Chondrocyte (in vitro differentiated cells): ENCODE measurements at regions not wholly inside any gene's neighbourhood (a gene's known extent, or its start where the extent isn't known, plus 50 kb on each side); places are given as distances from the start of the nearest gene placed in this dataset.

Experiments
- DNase-seq: peaks from one replicate; pipeline ENCODE4 v3.0.0; 2021; ENCODE audit warnings: mixed read lengths, low spot score
- H3K27ac Mint-ChIP-seq: one replicate; pipeline ENCODE4 v1.8.0; 2021; ENCODE audit warnings: mild to moderate bottlenecking, moderate library complexity, mixed read lengths; ENCODE audit not compliant: unreplicated experiment
- H3K27me3 Mint-ChIP-seq: 2 replicates; pipeline ENCODE4 v1.8.0; 2021; ENCODE audit warnings: low read depth, mixed read lengths
- H3K36me3 Mint-ChIP-seq: 2 replicates; pipeline ENCODE4 v1.8.0; 2021; ENCODE audit warnings: low read depth, mixed read lengths
- H3K4me1 Mint-ChIP-seq: 2 replicates; pipeline ENCODE4 v1.8.0; 2021; ENCODE audit warnings: low read depth, mild to moderate bottlenecking, mixed read lengths
- H3K4me3 Mint-ChIP-seq: one replicate; pipeline ENCODE4 v1.8.0; 2021; ENCODE audit warnings: mild to moderate bottlenecking, moderate library complexity, mixed read lengths; ENCODE audit not compliant: unreplicated experiment
- H3K9me3 Mint-ChIP-seq: 2 replicates; pipeline ENCODE4 v1.8.0; 2021; ENCODE audit warnings: low read depth, mixed read lengths
- TF ChIP-seq, protein P1 (sequence below): fragments of 200-600 bp; sonication (generic); IDR thresholded peaks from 2 replicates; pipeline ENCODE4 v1.5.0; 2021; ENCODE audit warnings: antibody characterized with exemption, mild to moderate bottlenecking, moderate library complexity

DNA sequence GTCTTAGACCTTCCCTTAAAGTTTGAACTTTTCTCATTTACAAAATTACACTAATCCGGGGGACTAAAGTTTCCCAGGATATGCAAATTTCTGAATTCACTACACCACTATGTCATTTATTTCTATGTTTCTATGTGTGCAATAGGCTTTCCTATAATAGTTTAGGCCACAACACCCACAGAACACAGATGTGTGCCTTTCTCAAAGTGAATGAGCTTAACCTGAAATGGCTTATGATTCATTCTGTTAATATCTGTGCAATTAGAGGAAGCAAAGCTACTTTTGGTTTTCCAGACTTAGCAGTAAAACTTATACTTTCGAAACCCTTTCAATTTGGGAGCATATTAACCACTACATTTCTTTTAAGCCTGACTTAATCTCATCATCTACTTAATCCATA is 748.1 kb downstream of the GBE1 start:
- no peaks in the 10 kb centered on the region for H3K36me3 Mint-ChIP-seq
- TF ChIP-seq, protein P1, sequence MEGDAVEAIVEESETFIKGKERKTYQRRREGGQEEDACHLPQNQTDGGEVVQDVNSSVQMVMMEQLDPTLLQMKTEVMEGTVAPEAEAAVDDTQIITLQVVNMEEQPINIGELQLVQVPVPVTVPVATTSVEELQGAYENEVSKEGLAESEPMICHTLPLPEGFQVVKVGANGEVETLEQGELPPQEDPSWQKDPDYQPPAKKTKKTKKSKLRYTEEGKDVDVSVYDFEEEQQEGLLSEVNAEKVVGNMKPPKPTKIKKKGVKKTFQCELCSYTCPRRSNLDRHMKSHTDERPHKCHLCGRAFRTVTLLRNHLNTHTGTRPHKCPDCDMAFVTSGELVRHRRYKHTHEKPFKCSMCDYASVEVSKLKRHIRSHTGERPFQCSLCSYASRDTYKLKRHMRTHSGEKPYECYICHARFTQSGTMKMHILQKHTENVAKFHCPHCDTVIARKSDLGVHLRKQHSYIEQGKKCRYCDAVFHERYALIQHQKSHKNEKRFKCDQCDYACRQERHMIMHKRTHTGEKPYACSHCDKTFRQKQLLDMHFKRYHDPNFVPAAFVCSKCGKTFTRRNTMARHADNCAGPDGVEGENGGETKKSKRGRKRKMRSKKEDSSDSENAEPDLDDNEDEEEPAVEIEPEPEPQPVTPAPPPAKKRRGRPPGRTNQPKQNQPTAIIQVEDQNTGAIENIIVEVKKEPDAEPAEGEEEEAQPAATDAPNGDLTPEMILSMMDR, result no peak
- peaks cover 8% of the 10 kb centered on the region for H3K9me3 Mint-ChIP-seq
- peaks cover 3% of the 10 kb centered on the region for H3K27me3 Mint-ChIP-seq
- no peaks in the 10 kb centered on the region for H3K4me1 Mint-ChIP-seq
- DNase-seq, result no peak
- H3K4me3 Mint-ChIP-seq, result no peak overlapping the region
- H3K27ac Mint-ChIP-seq, result no peak overlapping the region

DNA sequence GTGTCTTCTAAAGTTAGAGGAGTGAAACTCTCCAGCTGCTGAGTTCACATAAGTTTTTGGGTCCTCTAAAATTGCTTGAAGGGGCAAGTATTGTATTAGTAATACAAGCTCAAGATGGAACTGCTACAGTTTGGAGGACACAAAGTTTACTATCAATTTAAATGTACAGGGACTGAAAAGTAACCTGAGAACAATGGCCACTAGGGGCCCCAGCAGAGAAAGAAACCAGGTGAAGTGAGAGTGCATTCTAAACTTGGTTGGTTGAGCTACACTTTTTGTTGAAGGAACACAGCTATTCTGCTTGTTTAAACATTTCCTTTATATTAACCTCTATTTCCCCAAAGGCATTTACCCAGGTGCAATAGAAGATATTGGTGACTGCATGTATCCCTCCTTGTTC is 755.5 kb downstream of the GBE1 start:
- DNase-seq, result no peak
- TF ChIP-seq, protein P1, result peak; percentile 18
- Mint-ChIP-seq H3K27ac (no peak overlapping the region), H3K9me3 (peaks cover 4% of the 10 kb centered on the region), H3K4me3 (no peak overlapping the region), H3K27me3 (no peaks in the 10 kb centered on the region), H3K4me1 (no peaks in the 10 kb centered on the region), H3K36me3 (no peaks in the 10 kb centered on the region)

DNA sequence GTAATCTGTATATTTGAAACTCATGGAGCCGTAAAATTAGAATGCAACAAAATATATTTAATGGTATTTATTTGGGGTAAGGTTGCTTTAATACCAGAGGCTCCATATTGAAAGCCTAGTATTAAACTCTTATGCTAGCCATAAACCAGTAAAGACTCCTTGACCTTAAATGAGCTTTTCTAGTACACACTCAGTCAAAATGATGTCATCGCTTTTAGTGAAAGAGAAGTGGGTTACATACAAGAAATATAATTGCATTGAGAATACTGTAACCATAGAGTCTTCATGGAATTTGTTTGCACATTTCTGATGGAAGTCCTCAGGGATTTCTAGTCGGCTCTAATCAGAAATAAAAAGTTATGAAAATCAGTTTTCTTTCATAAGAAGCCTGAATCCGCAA is 757.6 kb downstream of the GBE1 start:
- Mint-ChIP-seq H3K27me3 (peaks cover 2% of the 10 kb centered on the region), H3K4me3 (no peak overlapping the region), H3K4me1 (no peaks in the 10 kb centered on the region), H3K27ac (no peak overlapping the region), H3K36me3 (no peaks in the 10 kb centered on the region), H3K9me3 (no peaks in the 10 kb centered on the region)
- no peak for DNase-seq
- TF ChIP-seq, protein P1, result no peak

DNA sequence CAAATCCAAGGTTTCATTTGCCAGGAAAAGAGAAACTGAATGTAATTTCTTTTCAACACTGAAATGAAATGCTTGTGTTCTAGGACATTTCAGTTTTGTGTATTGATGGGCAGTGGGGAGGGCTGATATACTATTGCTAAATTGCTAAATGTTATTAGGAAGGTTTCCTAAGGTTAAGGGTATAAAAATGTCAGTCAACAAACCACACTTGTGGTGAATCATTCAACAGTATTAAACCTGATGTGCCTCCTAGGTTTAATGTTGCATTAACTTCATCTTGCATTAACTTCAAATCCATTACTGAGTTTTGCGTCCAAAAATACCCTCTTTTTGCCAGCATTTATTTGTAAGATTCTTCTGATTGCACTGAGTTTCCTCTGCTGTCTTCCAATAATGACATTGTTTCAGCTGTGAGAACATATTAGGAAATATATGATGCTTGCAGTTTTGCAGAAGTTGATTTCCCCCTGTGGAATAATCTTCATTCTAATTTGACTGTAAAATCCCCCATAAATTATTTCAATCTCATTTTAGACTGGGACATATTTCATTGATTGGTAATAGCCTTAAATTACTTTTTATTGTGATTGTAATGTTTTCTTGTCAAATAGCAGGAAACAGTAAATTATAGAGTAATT is 758.3 kb downstream of the GBE1 start:
- H3K36me3 Mint-ChIP-seq, result no peaks in the 10 kb centered on the region
- H3K27ac Mint-ChIP-seq, result no peak overlapping the region

GRCh38 chr3:80999481-80999880 is 762.0 kb downstream of the GBE1 start:
- no peak for DNase-seq
- Mint-ChIP-seq H3K4me3 (no peak overlapping the region), H3K27me3 (peaks cover 3% of the 10 kb centered on the region), H3K4me1 (no peaks in the 10 kb centered on the region), H3K9me3 (no peaks in the 10 kb centered on the region), H3K36me3 (no peaks in the 10 kb centered on the region), H3K27ac (no peak overlapping the region)
- TF ChIP-seq, protein P1, result no peak

More for the DNA sequence above, 758.3 kb downstream of the GBE1 start:
- Mint-ChIP-seq H3K9me3 (no peaks in the 10 kb centered on the region), H3K4me1 (no peaks in the 10 kb centered on the region), H3K4me3 (no peak overlapping the region), H3K27me3 (peaks cover 2% of the 10 kb centered on the region)
- DNase-seq, result no peak
- TF ChIP-seq, protein P1, result no peak
